Tibial nerve (tissue), 3 donors: ENCODE measurements at regions not wholly inside any gene's neighbourhood (a gene's known extent, or its start where the extent isn't known, plus 50 kb on each side); places are given as distances from the start of the nearest gene placed in this dataset.

Source experiments
- POLR2A ChIP-seq, 2 donors: fragments of 450-650 bp; IDR thresholded peaks; one replicate each; pipeline ENCODE4 v1.6.1; 2017; ENCODE audit warnings: antibody characterized with exemption in 2 of 2, mild to moderate bottlenecking in 2 of 2, moderate library complexity in 2 of 2
- TF ChIP-seq, protein P1 (sequence below), 5 experiments: fragments of 200-600 bp in 3 of 5; fragments of 450-650 bp in 2 of 5; sonication (generic) in 3 of 5; IDR thresholded peaks; one replicate each; pipeline ENCODE4 v1.5.1; 2016 to 2019; ENCODE audit warnings: antibody characterized with exemption in 5 of 5, mild to moderate bottlenecking in 3 of 5, moderate library complexity in 2 of 5

DNA sequence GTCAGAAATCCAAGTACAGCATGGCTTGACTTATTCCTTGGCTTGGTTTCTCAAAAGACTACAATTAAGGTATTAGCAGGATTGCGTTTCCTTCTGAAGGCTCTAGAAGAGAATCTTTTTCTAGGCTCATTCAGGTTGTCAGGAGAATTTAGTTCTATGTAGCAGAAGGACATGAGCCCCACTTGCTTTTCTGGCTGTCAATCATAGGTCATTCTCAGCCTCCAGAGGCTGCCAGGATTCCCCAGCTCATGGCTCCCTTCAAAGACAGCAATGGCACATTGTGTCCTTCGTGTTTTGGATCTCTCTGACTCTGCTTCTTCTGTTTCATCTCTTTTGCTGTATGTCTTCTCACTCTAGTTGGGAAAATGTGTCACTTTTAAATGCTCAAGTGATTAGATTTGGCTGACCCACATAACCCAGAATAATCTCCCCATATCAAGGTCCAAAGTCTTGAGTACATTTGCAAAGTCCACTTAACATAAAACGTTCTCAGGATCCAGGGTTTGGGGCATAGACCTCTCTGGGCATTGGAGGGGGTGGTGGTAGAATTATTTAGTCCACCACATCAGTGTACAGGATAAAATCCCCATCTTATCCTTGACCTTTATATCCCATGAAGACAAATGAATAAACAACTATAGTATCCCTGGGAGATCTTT, 126.7 kb upstream of the BCL9 start:
- no peak for TF ChIP-seq POLR2A (IDR thresholded peaks at IDR 0.05)
- TF ChIP-seq, protein P1, sequence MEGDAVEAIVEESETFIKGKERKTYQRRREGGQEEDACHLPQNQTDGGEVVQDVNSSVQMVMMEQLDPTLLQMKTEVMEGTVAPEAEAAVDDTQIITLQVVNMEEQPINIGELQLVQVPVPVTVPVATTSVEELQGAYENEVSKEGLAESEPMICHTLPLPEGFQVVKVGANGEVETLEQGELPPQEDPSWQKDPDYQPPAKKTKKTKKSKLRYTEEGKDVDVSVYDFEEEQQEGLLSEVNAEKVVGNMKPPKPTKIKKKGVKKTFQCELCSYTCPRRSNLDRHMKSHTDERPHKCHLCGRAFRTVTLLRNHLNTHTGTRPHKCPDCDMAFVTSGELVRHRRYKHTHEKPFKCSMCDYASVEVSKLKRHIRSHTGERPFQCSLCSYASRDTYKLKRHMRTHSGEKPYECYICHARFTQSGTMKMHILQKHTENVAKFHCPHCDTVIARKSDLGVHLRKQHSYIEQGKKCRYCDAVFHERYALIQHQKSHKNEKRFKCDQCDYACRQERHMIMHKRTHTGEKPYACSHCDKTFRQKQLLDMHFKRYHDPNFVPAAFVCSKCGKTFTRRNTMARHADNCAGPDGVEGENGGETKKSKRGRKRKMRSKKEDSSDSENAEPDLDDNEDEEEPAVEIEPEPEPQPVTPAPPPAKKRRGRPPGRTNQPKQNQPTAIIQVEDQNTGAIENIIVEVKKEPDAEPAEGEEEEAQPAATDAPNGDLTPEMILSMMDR (IDR thresholded peaks at IDR 0.05) = no peak
